HepG2 (cell line): ENCODE measurements at regions not wholly inside any gene's neighbourhood (a gene's known extent, or its start where the extent isn't known, plus 50 kb on each side); places are given as distances from the start of the nearest gene placed in this dataset.
"Not testable (repeated sequence)": the region's sequence is repeated elsewhere in the genome, so short reads cannot be mapped to it uniquely, and the experiment has no call there.

Experiments used
- ATAC-seq: fragments of 200-7000 bp; cut with Tn5 transposase; 3 replicates; pipeline ENCODE4 v1.9.1; 2020; ENCODE audit warnings: mild to moderate bottlenecking, moderate library complexity
- BruUV-seq: library from RNA; stranded (reverse); fragments of 400-500 nt; replicated peaks from 2 replicates; lab custom pipeline; 2021; lab: Mats Ljungman, UMichigan
- CTCF ChIA-PET: fragments of 300-600 bp; formaldehyde crosslinking; extraction: SDS; loops from one replicate; lab custom pipeline; 2021; ENCODE audit warnings: low total read pairs, inconsistent platforms, low intra/inter-chr PET ratio; lab: Yijun Ruan, JAX
- POLR2A ChIA-PET: fragments of 350-600 bp; sonication (Branson Sonifier 250); formaldehyde crosslinking; loops from one replicate; lab custom pipeline; 2020; ENCODE audit warnings: antibody characterized with exemption, inconsistent platforms; lab: Yijun Ruan, JAX
- DNase-seq: peaks from one replicate; pipeline ENCODE4 v3.0.0-alpha.2; 2015; ENCODE audit warnings: low spot score
- FAIRE-seq: peaks from 3 replicates; lab custom pipeline; 2011; peaks lifted over from hg19 to GRCh38; lab: Jason Lieb, UNC
- H2AFZ ChIP-seq: one replicate; pipeline ENCODE4 v1.6.1; 2011; ENCODE audit warnings: low read length, inconsistent platforms
- H3K27ac ChIP-seq: fragments of 300-600 bp; 3 replicates; pipeline ENCODE4 v1.8.0; 2011; ENCODE audit warnings: mixed run types, mild to moderate bottlenecking, mixed read lengths, low read length, inconsistent platforms; ENCODE audit not compliant: insufficient read depth; ENCODE audit errors: extremely low read length
- H3K27me3 ChIP-seq, 2 experiments: fragments of 200-600 bp in 1 of 2; 2 replicates in 1 of 2; 3 replicates in 1 of 2; pipeline versions ENCODE4 v1.6.0 to v1.8.0; 2011; ENCODE audit warnings: low read length in 2 of 2, mild to moderate bottlenecking in 2 of 2, moderate library complexity in 2 of 2, inconsistent platforms in 1 of 2; ENCODE audit not compliant: insufficient read depth in 2 of 2, control insufficient read depth in 1 of 2
- H3K36me3 ChIP-seq, 2 experiments: fragments of 200-600 bp in 1 of 2; replicated peaks in 1 of 2; 2 replicates in 1 of 2; 3 replicates in 1 of 2; pipeline versions ENCODE4 v1.5.1 to v1.8.0; 2011; ENCODE audit warnings: low read length in 2 of 2, inconsistent platforms in 1 of 2; ENCODE audit not compliant: insufficient read depth in 2 of 2, control insufficient read depth in 1 of 2
- H3K4me1 ChIP-seq: 2 replicates; pipeline ENCODE4 v1.5.1; 2012; ENCODE audit warnings: low read length, inconsistent platforms; ENCODE audit not compliant: insufficient read depth
- H3K4me2 ChIP-seq: 2 replicates; pipeline ENCODE4 v1.6.0; 2011; ENCODE audit warnings: low read depth, low read length, inconsistent platforms
- H3K4me3 ChIP-seq, 3 experiments: fragments of 200-600 bp in 1 of 3; sonication (generic), shearing (Covaris generic) in 1 of 3; replicated peaks in 1 of 3; 2 replicates each; pipeline ENCODE4 v1.5.1; 2011 to 2016; ENCODE audit warnings: low read length in 3 of 3, inconsistent platforms in 2 of 3, low read depth in 2 of 3, mild to moderate bottlenecking in 2 of 3, control low read depth in 1 of 3, mixed read lengths in 1 of 3; ENCODE audit not compliant: insufficient read depth in 1 of 3
- H3K79me2 ChIP-seq: one replicate; pipeline ENCODE4 v1.6.1; 2011; ENCODE audit warnings: low read length, inconsistent platforms; ENCODE audit not compliant: insufficient read depth
- H3K9ac ChIP-seq: 2 replicates; pipeline ENCODE4 v1.6.0; 2011; ENCODE audit warnings: mild to moderate bottlenecking, low read depth, low read length, inconsistent platforms; ENCODE audit not compliant: insufficient read depth
- H3K9me3 ChIP-seq: 2 replicates; pipeline ENCODE4 v1.5.1; 2012; ENCODE audit warnings: mild to moderate bottlenecking, low read length
- H4K20me1 ChIP-seq: 2 replicates; pipeline ENCODE4 v1.6.0; 2011; ENCODE audit warnings: inconsistent platforms, mild to moderate bottlenecking, low read length, moderate library complexity; ENCODE audit not compliant: insufficient read depth
- ATF6 ChIP-seq: sonication (generic); formaldehyde crosslinking; conservative IDR thresholded peaks from 2 replicates; pipeline ENCODE4 v1.4.0; 2020; ENCODE audit warnings: missing genetic modification reagents
- HNRNPK ChIP-seq: fragments of 200-400 bp; formaldehyde crosslinking; IDR thresholded peaks from 2 replicates; pipeline ENCODE4 v1.6.1; 2018; ENCODE audit warnings: low read length, low read depth, moderate library complexity, mild to moderate bottlenecking; ENCODE audit not compliant: poor library complexity, severe bottlenecking
- NFRKB ChIP-seq: fragments of 450-650 bp; IDR thresholded peaks from 2 replicates; pipeline ENCODE4 v1.6.1; 2017
- NR2C2 ChIP-seq: sonication (generic); formaldehyde crosslinking; IDR thresholded peaks from 2 replicates; pipeline ENCODE4 v1.4.0; 2020; ENCODE audit warnings: missing genetic modification reagents, mild to moderate bottlenecking, moderate library complexity, borderline replicate concordance
- ONECUT2 ChIP-seq: sonication (generic); formaldehyde crosslinking; IDR thresholded peaks from 2 replicates; pipeline ENCODE4 v1.4.0; 2020; ENCODE audit warnings: missing genetic modification reagents
- TFAP4 ChIP-seq: sonication (generic); IDR thresholded peaks from 2 replicates; pipeline ENCODE4 v1.6.1; 2016; ENCODE audit warnings: low read depth, borderline replicate concordance
- ZFP36L2 ChIP-seq: sonication (generic); formaldehyde crosslinking; IDR thresholded peaks from 2 replicates; pipeline ENCODE4 v1.4.0; 2020; ENCODE audit warnings: missing genetic modification reagents
- ZNF225 ChIP-seq: sonication (generic); formaldehyde crosslinking; IDR thresholded peaks from 2 replicates; pipeline ENCODE4 v1.4.0; 2020; ENCODE audit warnings: mild to moderate bottlenecking, missing genetic modification reagents
- ZNF609 ChIP-seq: sonication (generic); formaldehyde crosslinking; IDR thresholded peaks from 2 replicates; pipeline ENCODE4 v1.4.0; 2020; ENCODE audit warnings: mild to moderate bottlenecking, missing genetic modification reagents, borderline replicate concordance
- ZNF790 ChIP-seq: sonication (generic); formaldehyde crosslinking; IDR thresholded peaks from 2 replicates; pipeline ENCODE4 v1.8.0; 2022; ENCODE audit warnings: missing genetic modification reagents, mild to moderate bottlenecking, borderline replicate concordance
- WGBS: methylation state at CpG from one replicate; pipeline ENCODE4 v1.1.6; 2017; ENCODE audit warnings: low lambda C conversion rate; 5-methylcytosine and 5-hydroxymethylcytosine counted together
- in situ Hi-C: cut with HindIII; loops from 2 replicates; pipeline ENCODE4 v1.10.0; 2017; ENCODE audit warnings: low pct_unique_long_range_greater_than_20kb; ENCODE audit not compliant: extremely low pct_ligation_motif_present
- intact Hi-C: fragments of 100-400 bp; cut with micrococcal nuclease; formaldehyde crosslinking; loops from one replicate; pipeline ENCODE4 v1.10.0; 2022; ENCODE audit not compliant: unreplicated experiment

- H3K79me2 ChIP-seq, H3K36me3 ChIP-seq, CTCF ChIA-PET, POLR2A ChIA-PET, H3K9ac ChIP-seq, DNase-seq, H2AFZ ChIP-seq, in situ Hi-C loops, ATAC-seq, H3K4me2 ChIP-seq, H3K4me1 ChIP-seq, H3K27ac ChIP-seq, H3K27me3 ChIP-seq, H3K4me3 ChIP-seq, H4K20me1 ChIP-seq, intact Hi-C loops, BruUV-seq: not testable (repeated sequence)
- no CpG with 5 or more reads among the region's 58 CpGs for WGBS
- H3K9me3 ChIP-seq = peaks cover 44% of the 10 kb centered on the region
- FAIRE-seq = peak; percentile 89
Observed at GRCh38 chr21:8987896-8988295, 1533.5 kb upstream of the TPTE start.

GRCh38 chr21:8988696-8989095 lies 1532.7 kb upstream of the TPTE start:
- DNase-seq (peak; percentile 93), ATAC-seq (peak; percentile 4)

More at GRCh38 chr21:8988696-8989095, 1532.7 kb upstream of the TPTE start:
- Histone ChIP-seq H3K79me2 (no peaks in the 10 kb centered on the region), H3K36me3 (no peaks in the 10 kb centered on the region), H3K4me3 (no peak overlapping the region), H3K9ac (no peak overlapping the region), H3K27ac (no peak overlapping the region), H3K27me3 (no peaks in the 10 kb centered on the region), H2AFZ (no peak overlapping the region), H4K20me1 (no peaks in the 10 kb centered on the region), H3K4me2 (no peak overlapping the region), H3K4me1 (no peaks in the 10 kb centered on the region), H3K9me3 (peaks cover 52% of the 10 kb centered on the region)
- no peak for FAIRE-seq
- intact Hi-C loops (no loop called here), in situ Hi-C loops (no loop called here)
- TF ChIP-seq NFRKB = no peak
- no peak for TF ChIP-seq ATF6
- no peak for TF ChIP-seq ZNF790
- TF ChIP-seq ZNF609 = no peak
- TF ChIP-seq ONECUT2 (CRISPR knock-in tag) = no peak
- no peak for TF ChIP-seq NR2C2 (CRISPR knock-in tag)
- peak; percentile 13 for TF ChIP-seq HNRNPK
- TF ChIP-seq ZFP36L2 (CRISPR knock-in tag) = no peak
- TF ChIP-seq ZNF225 (CRISPR knock-in tag) = no peak
- 0 out of 2 replicates have a peak, but pooled peaks have one; percentile 11 for TF ChIP-seq TFAP4
- 45% methylated on average over 9 of the region's 9 CpGs for WGBS
- ChIA-PET POLR2A (no interaction called here), CTCF (no interaction called here)
- no TSS peak for BruUV-seq
